Choroid plexus epithelial cell (primary cell): ENCODE measurements at regions not wholly inside any gene's neighbourhood (a gene's known extent, or its start where the extent isn't known, plus 50 kb on each side); places are given as distances from the start of the nearest gene placed in this dataset.
"Not testable (repeated sequence)": the region's sequence is repeated elsewhere in the genome, so short reads cannot be mapped to it uniquely, and the experiment has no call there.

Experiments
- DNase-seq: peaks from one replicate; pipeline ENCODE4 v3.0.0-alpha.2; 2010; ENCODE audit warnings: low read depth
- H3K4me3 ChIP-seq: 2 replicates; pipeline ENCODE4 v1.5.1; 2011; ENCODE audit warnings: low read depth, mild to moderate bottlenecking, control low read depth, low read length, moderate library complexity
- TF ChIP-seq, protein P1 (sequence below): conservative IDR thresholded peaks from 2 replicates; pipeline ENCODE4 v1.5.1; 2011; ENCODE audit warnings: low read depth, mild to moderate bottlenecking, control low read depth, inconsistent platforms, low read length, moderate library complexity

GRCh38 chr17:77089124-77089490 is 51.7 kb upstream of the SEC14L1 start:
- DNase-seq: no peak
- TF ChIP-seq, protein P1, sequence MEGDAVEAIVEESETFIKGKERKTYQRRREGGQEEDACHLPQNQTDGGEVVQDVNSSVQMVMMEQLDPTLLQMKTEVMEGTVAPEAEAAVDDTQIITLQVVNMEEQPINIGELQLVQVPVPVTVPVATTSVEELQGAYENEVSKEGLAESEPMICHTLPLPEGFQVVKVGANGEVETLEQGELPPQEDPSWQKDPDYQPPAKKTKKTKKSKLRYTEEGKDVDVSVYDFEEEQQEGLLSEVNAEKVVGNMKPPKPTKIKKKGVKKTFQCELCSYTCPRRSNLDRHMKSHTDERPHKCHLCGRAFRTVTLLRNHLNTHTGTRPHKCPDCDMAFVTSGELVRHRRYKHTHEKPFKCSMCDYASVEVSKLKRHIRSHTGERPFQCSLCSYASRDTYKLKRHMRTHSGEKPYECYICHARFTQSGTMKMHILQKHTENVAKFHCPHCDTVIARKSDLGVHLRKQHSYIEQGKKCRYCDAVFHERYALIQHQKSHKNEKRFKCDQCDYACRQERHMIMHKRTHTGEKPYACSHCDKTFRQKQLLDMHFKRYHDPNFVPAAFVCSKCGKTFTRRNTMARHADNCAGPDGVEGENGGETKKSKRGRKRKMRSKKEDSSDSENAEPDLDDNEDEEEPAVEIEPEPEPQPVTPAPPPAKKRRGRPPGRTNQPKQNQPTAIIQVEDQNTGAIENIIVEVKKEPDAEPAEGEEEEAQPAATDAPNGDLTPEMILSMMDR: no peak

GRCh38 chr17:77089949-77090348 is 50.8 kb upstream of the SEC14L1 start:
- not testable (repeated sequence) for H3K4me3 ChIP-seq, DNase-seq

More at GRCh38 chr17:77089124-77089490, 51.7 kb upstream of the SEC14L1 start:
- H3K4me3 ChIP-seq: peak overlapping the region; percentile 92

GRCh38 chr17:77090476-77090875 is 50.3 kb upstream of the SEC14L1 start:
- TF ChIP-seq, protein P1: no peak
- DNase-seq: no peak
- H3K4me3 ChIP-seq: no peak overlapping the region
